ENCODE measurements at regions not wholly inside any gene's neighbourhood (a gene's known extent, or its start where the extent isn't known, plus 50 kb on each side); places are given as distances from the start of the nearest gene placed in this dataset.

DNA sequence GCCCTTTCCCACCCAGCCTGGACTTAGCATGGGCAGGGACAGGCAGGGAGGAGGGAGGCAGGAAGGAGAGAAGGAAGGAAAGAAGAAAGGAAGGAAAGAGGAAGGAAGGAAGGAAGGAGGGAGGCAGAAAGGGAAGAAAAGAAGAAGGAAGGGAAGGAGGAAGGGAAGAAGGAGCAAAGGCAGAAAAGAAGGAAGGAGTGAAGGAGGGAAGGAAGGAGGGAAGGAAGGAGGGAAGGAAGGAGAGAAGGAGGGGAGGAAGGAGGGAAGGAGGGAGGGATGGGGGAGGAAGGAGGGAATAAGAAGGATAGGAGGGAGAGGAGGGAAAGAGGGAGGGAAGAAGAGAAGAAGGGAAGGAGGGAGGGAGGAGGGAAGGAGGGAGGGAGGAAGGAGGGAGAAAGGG is 110.4 kb downstream of the SALL1 start:
- TF ChIP-seq, protein P1, sequence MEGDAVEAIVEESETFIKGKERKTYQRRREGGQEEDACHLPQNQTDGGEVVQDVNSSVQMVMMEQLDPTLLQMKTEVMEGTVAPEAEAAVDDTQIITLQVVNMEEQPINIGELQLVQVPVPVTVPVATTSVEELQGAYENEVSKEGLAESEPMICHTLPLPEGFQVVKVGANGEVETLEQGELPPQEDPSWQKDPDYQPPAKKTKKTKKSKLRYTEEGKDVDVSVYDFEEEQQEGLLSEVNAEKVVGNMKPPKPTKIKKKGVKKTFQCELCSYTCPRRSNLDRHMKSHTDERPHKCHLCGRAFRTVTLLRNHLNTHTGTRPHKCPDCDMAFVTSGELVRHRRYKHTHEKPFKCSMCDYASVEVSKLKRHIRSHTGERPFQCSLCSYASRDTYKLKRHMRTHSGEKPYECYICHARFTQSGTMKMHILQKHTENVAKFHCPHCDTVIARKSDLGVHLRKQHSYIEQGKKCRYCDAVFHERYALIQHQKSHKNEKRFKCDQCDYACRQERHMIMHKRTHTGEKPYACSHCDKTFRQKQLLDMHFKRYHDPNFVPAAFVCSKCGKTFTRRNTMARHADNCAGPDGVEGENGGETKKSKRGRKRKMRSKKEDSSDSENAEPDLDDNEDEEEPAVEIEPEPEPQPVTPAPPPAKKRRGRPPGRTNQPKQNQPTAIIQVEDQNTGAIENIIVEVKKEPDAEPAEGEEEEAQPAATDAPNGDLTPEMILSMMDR (IDR thresholded peaks at IDR 0.05; ENCODE audit: low read length) = no peak
- no peak for TF ChIP-seq EZH2 (optimal IDR thresholded peaks at IDR 0.05; ENCODE audit: low read depth, low read length)

Data from MM.1S (cell line).